Left ventricle myocardium superior (tissue), 1 donor: ENCODE measurements at regions not wholly inside any gene's neighbourhood (a gene's known extent, or its start where the extent isn't known, plus 50 kb on each side); places are given as distances from the start of the nearest gene placed in this dataset.

ENCODE experiments used
- ATAC-seq: fragments of 200-7000 bp; cut with Tn5 transposase; one replicate; pipeline ENCODE4 v1.9.1; 2020; ENCODE audit warnings: mild to moderate bottlenecking, moderate library complexity
- DNase-seq: peaks from one replicate; pipeline ENCODE4 v3.0.0-alpha.2; 2020
- intact Hi-C: fragments of 100-400 bp; cut with micrococcal nuclease; formaldehyde crosslinking; loops from one replicate; pipeline ENCODE4 v1.11.0; 2022
- donor health status: DM: no; HTN: yes; CAD: no; lungs with severe emphysema.

DNA sequence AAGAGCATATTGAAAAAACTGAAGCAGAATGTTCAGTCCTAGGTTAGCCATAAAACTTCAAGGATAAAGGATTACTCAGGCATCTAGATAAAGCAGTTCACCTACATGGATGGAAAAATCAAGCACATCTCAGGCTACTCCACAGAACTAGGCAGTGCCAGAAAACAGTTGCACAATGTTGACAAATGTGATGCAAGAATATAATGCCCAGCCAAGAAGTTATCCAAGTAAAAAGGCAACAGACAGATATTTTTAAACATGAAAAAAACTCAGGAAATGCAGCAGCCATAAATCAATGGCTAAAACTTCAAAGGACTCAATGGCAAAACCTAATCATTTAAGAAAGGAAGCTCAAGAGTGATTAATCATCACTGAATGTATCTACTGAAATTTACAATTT, 456.0 kb upstream of the FAM241A start:
- DNase-seq (no peak), ATAC-seq (peak; percentile 54)
- intact Hi-C loops, result no loop called here

GRCh38 chr4:111689731-111690130, 455.5 kb upstream of the FAM241A start:
- no peak for ATAC-seq
- intact Hi-C loops, result no loop called here
- DNase-seq, result no peak

- ATAC-seq, result no peak
- intact Hi-C loops, result no loop called here
- no peak for DNase-seq
These were observed 451.5 kb upstream of the FAM241A start for GRCh38 chr4:111693758-111694157.

DNA sequence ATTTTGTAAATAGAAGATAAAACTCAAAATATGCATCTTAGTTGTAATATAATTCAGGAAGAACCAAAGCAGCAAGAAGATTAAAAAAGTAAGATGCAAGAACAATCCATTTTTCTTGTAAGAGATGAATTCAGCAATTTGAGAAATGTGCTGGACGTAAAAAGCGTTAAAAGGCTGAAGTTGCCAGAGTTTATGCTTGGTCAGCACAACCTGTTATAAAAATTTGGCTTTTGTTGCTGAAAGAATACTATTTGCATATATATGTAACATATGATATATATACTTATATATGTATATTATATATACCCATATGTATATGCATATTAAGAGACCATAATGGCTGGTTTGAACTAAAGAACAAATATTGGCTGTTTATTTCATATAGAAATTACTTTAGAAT, 449.6 kb upstream of the FAM241A start:
- no peak for ATAC-seq
- no peak for DNase-seq
- intact Hi-C loops, result no loop called here

- intact Hi-C loops, result no loop called here
- DNase-seq, result no peak
- no peak for ATAC-seq
These were observed 448.7 kb upstream of the FAM241A start for GRCh38 chr4:111696505-111696904.

GRCh38 chr4:111697176-111697942, 447.9 kb upstream of the FAM241A start:
- no peak for ATAC-seq
- intact Hi-C loops, result no loop called here
- no peak for DNase-seq

- intact Hi-C loops, result no loop called here
- no peak for ATAC-seq
- no peak for DNase-seq
These were observed 446.9 kb upstream of the FAM241A start for GRCh38 chr4:111698361-111698760.

GRCh38 chr4:111699165-111699564, 446.1 kb upstream of the FAM241A start:
- ATAC-seq (no peak), DNase-seq (no peak)
- intact Hi-C loops, result no loop called here

- DNase-seq (no peak), ATAC-seq (no peak)
- intact Hi-C loops, result no loop called here
These were observed 444.2 kb upstream of the FAM241A start for GRCh38 chr4:111701102-111701501.

DNA sequence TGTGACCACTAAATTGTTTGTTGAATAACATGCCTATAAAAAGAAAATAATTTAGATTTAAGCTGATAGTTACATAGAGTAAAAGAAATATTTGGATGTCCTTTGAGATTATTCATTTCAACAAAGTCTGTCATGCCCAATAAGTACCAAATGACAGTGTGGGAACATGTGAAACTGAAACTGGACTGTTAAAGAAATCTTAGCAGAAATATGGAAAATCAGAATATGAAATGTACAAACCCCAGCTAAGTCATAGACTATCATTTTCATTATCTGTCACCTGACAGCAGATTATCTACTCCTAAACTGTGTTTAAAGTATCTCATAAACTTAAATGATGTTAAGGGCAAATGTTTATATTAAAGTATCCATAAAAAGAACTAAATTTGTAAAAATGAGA, 437.8 kb upstream of the FAM241A start:
- DNase-seq (no peak), ATAC-seq (no peak)
- intact Hi-C loops, result no loop called here

DNA sequence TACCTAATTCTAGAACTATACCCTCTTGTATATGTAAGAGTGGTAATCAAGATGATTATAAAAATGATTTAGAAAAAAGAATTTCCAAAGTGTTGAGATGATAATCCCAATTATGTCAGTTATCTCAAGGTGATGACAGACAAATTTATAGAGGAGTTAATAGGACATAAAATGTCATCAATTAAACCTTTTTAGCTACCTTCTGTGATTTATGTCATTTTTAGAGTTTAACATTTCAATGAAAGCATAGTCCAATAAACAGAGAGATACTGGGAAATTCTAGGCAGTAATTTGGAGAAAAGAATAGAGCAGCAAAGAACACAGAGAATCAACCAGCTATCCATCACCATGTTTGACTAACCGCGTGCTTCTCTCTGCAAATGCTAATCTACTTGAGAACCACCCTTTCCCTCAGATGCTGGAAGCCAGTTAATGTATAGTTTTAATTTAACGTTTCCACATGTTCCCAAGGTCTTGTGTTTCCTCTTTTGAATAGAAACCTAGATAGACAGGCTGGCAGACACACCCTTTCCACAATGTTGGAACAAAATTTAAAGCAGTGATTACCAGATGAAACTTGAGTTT, 433.1 kb upstream of the FAM241A start:
- intact Hi-C loops, result no loop called here
- DNase-seq (no peak), ATAC-seq (no peak)

DNA sequence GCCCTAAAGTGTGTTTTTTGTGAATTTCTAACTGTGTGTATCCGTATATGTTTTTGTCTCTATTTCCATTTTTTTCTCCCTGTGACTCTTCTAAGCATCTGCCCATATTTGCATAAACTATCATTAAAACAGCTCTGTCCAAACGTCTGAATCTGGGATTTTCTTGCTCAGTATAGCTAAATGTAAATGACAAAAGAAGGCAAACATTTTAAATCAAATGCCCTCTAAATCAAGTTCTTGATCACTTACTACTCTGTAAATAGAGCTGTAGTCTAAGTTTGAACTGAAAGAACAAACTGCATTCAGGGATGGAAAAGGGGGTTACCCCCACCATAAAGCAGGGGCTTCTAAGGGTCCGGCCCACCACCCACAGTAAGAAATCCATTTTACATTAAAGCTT, 432.0 kb upstream of the FAM241A start:
- no peak for ATAC-seq
- intact Hi-C loops, result no loop called here
- no peak for DNase-seq

GRCh38 chr4:111717921-111718320, 427.3 kb upstream of the FAM241A start:
- ATAC-seq (no peak), DNase-seq (no peak)
- intact Hi-C loops, result no loop called here

DNA sequence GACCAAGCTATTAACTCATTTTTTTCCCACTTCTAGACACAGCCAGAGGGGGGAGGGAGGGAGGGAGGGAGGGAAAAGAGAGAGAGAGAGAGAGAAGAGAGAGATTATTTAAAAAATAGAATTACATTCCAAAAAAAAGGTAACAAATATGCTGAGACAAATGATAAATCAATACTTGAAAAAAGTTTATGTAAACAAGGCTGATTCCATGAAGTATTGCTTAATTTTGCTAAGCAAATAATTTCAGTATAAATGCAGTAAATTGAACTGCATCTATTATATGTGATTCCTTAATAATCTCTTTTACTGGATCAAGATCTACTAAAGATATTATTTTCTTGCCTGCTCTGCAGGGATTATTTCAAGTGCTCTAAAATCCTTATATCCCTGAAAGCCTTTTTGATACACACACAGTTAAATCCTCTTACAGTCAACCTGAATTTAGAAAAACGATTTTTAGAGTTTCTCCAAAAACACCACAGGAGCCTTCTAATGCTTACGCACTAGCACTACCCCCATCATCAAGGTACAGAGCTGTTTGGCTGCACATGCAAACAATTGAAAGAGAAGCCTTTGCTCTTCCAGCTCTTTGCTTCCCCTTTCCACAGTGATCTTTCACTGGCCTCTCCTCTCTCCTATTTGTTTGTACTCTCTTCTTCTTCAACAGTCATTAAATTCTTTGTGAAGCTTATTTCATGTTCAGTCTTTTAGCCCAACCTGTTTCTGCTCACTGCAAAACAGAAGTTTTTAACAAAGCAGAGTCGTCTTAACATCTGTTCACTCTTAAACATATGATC, 426.3 kb upstream of the FAM241A start:
- intact Hi-C loops, result no loop called here
- DNase-seq (no peak), ATAC-seq (no peak)

- DNase-seq, result no peak
- ATAC-seq, result no peak
- intact Hi-C loops, result no loop called here
These were observed 424.4 kb upstream of the FAM241A start for GRCh38 chr4:111720866-111721265.

GRCh38 chr4:111722213-111722720, 423.0 kb upstream of the FAM241A start:
- ATAC-seq, result no peak
- no peak for DNase-seq
- intact Hi-C loops, result no loop called here

GRCh38 chr4:111736516-111736915, 408.7 kb upstream of the FAM241A start:
- intact Hi-C loops, result no loop called here
- ATAC-seq (no peak), DNase-seq (no peak)

DNA sequence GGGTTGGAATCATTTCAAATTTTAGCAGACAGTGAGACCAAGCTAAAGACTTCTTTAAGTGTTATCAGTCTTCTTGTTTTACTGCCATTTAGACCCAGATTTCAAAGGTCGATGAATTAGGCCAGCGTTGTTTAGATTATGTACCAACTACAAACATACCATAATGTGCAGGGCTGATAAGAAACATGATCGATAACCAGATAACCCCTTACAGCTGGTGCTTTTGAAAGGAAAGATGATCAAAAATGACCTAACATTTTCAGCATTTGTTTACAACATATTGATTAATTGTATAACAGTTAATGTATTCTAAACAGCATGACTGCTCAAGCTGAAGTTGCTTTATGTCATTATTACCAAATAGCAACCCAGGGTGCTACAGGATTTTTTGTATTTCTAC, 400.4 kb upstream of the FAM241A start:
- DNase-seq (no peak), ATAC-seq (no peak)
- intact Hi-C loops, result no loop called here

DNA sequence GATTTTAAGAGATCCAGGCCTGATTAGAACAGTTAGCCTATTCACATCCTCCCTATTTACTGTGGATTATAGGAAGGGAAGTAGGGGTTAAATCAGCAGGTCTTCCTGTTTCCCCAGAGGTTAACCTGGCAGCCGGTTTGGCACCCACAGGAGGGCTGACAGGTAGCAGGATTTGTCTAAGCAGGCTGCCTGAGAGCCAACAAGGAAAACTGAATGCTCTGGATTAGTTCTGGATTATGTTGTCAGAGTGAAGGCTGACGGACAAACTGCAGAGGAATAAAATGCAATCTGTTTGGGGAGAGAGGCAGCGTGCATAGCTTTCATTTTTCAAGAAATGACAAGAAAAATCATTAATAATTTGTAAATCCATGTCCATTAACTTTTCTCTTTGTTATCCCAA, 397.1 kb upstream of the FAM241A start:
- intact Hi-C loops, result no loop called here
- no peak for ATAC-seq
- DNase-seq, result no peak

- intact Hi-C loops, result no loop called here
- ATAC-seq (no peak), DNase-seq (no peak)
These were observed 391.3 kb upstream of the FAM241A start for GRCh38 chr4:111754003-111754402.
